ENCODE measurements at regions not wholly inside any gene's neighbourhood (a gene's known extent, or its start where the extent isn't known, plus 50 kb on each side); places are given as distances from the start of the nearest gene placed in this dataset.

GRCh38 chr6:164337024-164337924, 922.8 kb downstream of the QKI start:
- DNase-seq = no peak
- no peaks in the 10 kb centered on the region for H3K4me1 Mint-ChIP-seq (ENCODE audit: low read depth, unreplicated experiment)
- no peak overlapping the region for H3K27ac Mint-ChIP-seq (ENCODE audit: unreplicated experiment)
- H3K36me3 Mint-ChIP-seq (ENCODE audit: unreplicated experiment) = no peaks in the 10 kb centered on the region
- no peak for TF ChIP-seq CTCF (IDR thresholded peaks at IDR 0.05; ENCODE audit: partially characterized antibody, unreplicated experiment)
- H3K4me3 Mint-ChIP-seq (ENCODE audit: unreplicated experiment) = no peak overlapping the region
- H3K27me3 Mint-ChIP-seq (ENCODE audit: unreplicated experiment) = no peaks in the 10 kb centered on the region
- no peaks in the 10 kb centered on the region for H3K9me3 Mint-ChIP-seq (ENCODE audit: unreplicated experiment)

- H3K4me3 Mint-ChIP-seq (ENCODE audit: unreplicated experiment) = no peak overlapping the region
- H3K4me1 Mint-ChIP-seq (ENCODE audit: low read depth, unreplicated experiment) = no peaks in the 10 kb centered on the region
- H3K36me3 Mint-ChIP-seq (ENCODE audit: unreplicated experiment) = no peaks in the 10 kb centered on the region
- no peak for DNase-seq
- TF ChIP-seq CTCF (IDR thresholded peaks at IDR 0.05; ENCODE audit: partially characterized antibody, unreplicated experiment) = no peak
- no peaks in the 10 kb centered on the region for H3K27me3 Mint-ChIP-seq (ENCODE audit: unreplicated experiment)
- H3K27ac Mint-ChIP-seq (ENCODE audit: unreplicated experiment) = no peak overlapping the region
- no peaks in the 10 kb centered on the region for H3K9me3 Mint-ChIP-seq (ENCODE audit: unreplicated experiment)
Measured at GRCh38 chr6:164336455-164336854, 921.9 kb downstream of the QKI start.

GRCh38 chr6:164331026-164331425, 916.5 kb downstream of the QKI start:
- H3K36me3 Mint-ChIP-seq (ENCODE audit: unreplicated experiment) = no peaks in the 10 kb centered on the region
- no peak for TF ChIP-seq CTCF (IDR thresholded peaks at IDR 0.05; ENCODE audit: partially characterized antibody, unreplicated experiment)
- H3K27me3 Mint-ChIP-seq (ENCODE audit: unreplicated experiment) = no peaks in the 10 kb centered on the region
- no peaks in the 10 kb centered on the region for H3K9me3 Mint-ChIP-seq (ENCODE audit: unreplicated experiment)
- H3K4me1 Mint-ChIP-seq (ENCODE audit: low read depth, unreplicated experiment) = no peaks in the 10 kb centered on the region
- H3K27ac Mint-ChIP-seq (ENCODE audit: unreplicated experiment) = no peak overlapping the region
- no peak for DNase-seq
- no peak overlapping the region for H3K4me3 Mint-ChIP-seq (ENCODE audit: unreplicated experiment)

- Mint-ChIP-seq H3K27me3 (ENCODE audit: unreplicated experiment) (no peaks in the 10 kb centered on the region), H3K27ac (ENCODE audit: unreplicated experiment) (no peak overlapping the region), H3K4me3 (ENCODE audit: unreplicated experiment) (no peak overlapping the region), H3K36me3 (ENCODE audit: unreplicated experiment) (no peaks in the 10 kb centered on the region), H3K4me1 (ENCODE audit: low read depth, unreplicated experiment) (no peaks in the 10 kb centered on the region), H3K9me3 (ENCODE audit: unreplicated experiment) (no peaks in the 10 kb centered on the region)
- TF ChIP-seq CTCF (IDR thresholded peaks at IDR 0.05; ENCODE audit: partially characterized antibody, unreplicated experiment) = no peak
- no peak for DNase-seq
Measured at GRCh38 chr6:164325168-164325567, 910.6 kb downstream of the QKI start.

GRCh38 chr6:164322533-164322932, 908.0 kb downstream of the QKI start:
- H3K27ac Mint-ChIP-seq (ENCODE audit: unreplicated experiment) = no peak overlapping the region
- no peak for DNase-seq
- H3K4me1 Mint-ChIP-seq (ENCODE audit: low read depth, unreplicated experiment) = no peaks in the 10 kb centered on the region
- no peaks in the 10 kb centered on the region for H3K27me3 Mint-ChIP-seq (ENCODE audit: unreplicated experiment)
- H3K36me3 Mint-ChIP-seq (ENCODE audit: unreplicated experiment) = no peaks in the 10 kb centered on the region
- TF ChIP-seq CTCF (IDR thresholded peaks at IDR 0.05; ENCODE audit: partially characterized antibody, unreplicated experiment) = no peak
- H3K4me3 Mint-ChIP-seq (ENCODE audit: unreplicated experiment) = no peak overlapping the region
- H3K9me3 Mint-ChIP-seq (ENCODE audit: unreplicated experiment) = no peaks in the 10 kb centered on the region
